ENCODE measurements at regions not wholly inside any gene's neighbourhood (a gene's known extent, or its start where the extent isn't known, plus 50 kb on each side); places are given as distances from the start of the nearest gene placed in this dataset.

DNA sequence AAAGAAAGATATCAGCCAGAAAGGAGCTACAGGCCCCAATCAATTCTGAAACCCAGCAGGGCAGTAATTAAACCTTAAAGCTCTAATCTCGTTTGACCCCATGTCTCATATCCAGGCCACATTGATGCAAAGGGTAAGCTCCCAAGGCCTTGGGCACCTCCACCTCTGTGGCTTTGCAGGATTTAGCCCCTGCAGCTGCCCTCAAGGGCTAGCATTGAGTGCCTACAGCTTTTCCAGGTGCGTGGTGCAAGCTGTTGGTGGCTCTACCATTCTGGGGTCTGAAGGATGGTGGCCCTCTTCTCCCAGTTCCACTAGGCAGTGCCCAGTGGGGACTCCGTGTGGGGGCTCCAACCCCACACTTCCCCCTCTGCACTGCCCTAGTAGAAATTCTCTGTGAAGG is 429.9 kb downstream of the NPHP4 start:
- Histone ChIP-seq H3K27me3 (no peaks in the 10 kb centered on the region), H3K9me3 (peaks cover 5 to 8% of the 10 kb centered on the region in 2 donors), H3K27ac (no peak overlapping the region), H3K36me3 (no peaks in the 10 kb centered on the region), H3K4me3 (no peak overlapping the region), H3K4me1 (no peaks in the 10 kb centered on the region)
- no peak for TF ChIP-seq POLR2AphosphoS5 (IDR thresholded peaks at IDR 0.05)
- TF ChIP-seq, protein P1, sequence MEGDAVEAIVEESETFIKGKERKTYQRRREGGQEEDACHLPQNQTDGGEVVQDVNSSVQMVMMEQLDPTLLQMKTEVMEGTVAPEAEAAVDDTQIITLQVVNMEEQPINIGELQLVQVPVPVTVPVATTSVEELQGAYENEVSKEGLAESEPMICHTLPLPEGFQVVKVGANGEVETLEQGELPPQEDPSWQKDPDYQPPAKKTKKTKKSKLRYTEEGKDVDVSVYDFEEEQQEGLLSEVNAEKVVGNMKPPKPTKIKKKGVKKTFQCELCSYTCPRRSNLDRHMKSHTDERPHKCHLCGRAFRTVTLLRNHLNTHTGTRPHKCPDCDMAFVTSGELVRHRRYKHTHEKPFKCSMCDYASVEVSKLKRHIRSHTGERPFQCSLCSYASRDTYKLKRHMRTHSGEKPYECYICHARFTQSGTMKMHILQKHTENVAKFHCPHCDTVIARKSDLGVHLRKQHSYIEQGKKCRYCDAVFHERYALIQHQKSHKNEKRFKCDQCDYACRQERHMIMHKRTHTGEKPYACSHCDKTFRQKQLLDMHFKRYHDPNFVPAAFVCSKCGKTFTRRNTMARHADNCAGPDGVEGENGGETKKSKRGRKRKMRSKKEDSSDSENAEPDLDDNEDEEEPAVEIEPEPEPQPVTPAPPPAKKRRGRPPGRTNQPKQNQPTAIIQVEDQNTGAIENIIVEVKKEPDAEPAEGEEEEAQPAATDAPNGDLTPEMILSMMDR (IDR thresholded peaks at IDR 0.05) = no peak
- no peak for TF ChIP-seq EP300 (IDR thresholded peaks at IDR 0.05; ENCODE audit: low read depth)
- no peak for TF ChIP-seq POLR2A (IDR thresholded peaks at IDR 0.05)
- no peak for DNase-seq
- WGBS, 2 donors (ENCODE audit: low coverage in 1 of 2) = 62 to 71% methylated on average over 1 to 3 of the region's 3 CpGs
- intact Hi-C loops (cut with DNase I; ENCODE audit: low total_unique reads) (no loop called here), in situ Hi-C loops (cut with MboI; ENCODE audit: low pct_ligation_motif_present in 1 of 4, low pct_unique_long_range_greater_than_20kb in 1 of 4, low sequenced_read_pairs in 3 of 4) (no loop called here)

DNA sequence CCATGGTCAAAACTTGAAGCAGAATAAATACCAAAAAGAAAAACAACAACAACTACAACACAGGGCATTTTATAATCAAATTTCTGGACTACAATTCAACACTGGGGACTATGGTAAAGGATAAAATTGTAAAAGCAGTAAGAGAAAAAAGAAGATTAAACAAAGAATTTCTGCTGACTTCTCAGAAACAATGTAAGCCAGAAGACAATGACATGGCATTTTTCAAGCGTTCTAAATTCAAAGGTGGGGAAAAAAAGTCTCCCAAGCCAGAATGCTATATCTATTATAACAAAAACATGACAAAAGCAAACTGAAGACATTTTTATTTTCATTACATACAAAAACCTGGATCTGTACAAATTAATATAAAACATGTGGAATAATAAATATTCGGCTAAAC is 433.1 kb downstream of the NPHP4 start:
- Histone ChIP-seq H3K4me1 (no peaks in the 10 kb centered on the region), H3K27me3 (no peaks in the 10 kb centered on the region), H3K36me3 (no peaks in the 10 kb centered on the region), H3K4me3 (no peak overlapping the region), H3K9me3 (peaks cover 5 to 8% of the 10 kb centered on the region in 2 donors), H3K27ac (no peak overlapping the region)
- 62 to 71% methylated on average over 2 of the region's 2 CpGs for WGBS, 2 donors (ENCODE audit: low coverage in 1 of 2)
- in situ Hi-C loops (cut with MboI; ENCODE audit: low pct_ligation_motif_present in 1 of 4, low pct_unique_long_range_greater_than_20kb in 1 of 4, low sequenced_read_pairs in 3 of 4) = no loop called here
- TF ChIP-seq, protein P1 (IDR thresholded peaks at IDR 0.05) = no peak
- TF ChIP-seq EP300 (IDR thresholded peaks at IDR 0.05; ENCODE audit: low read depth) (no peak), POLR2A (IDR thresholded peaks at IDR 0.05) (no peak), POLR2AphosphoS5 (IDR thresholded peaks at IDR 0.05) (no peak)
- intact Hi-C loops (cut with DNase I; ENCODE audit: low total_unique reads) = no loop called here
- DNase-seq = no peak

GRCh38 chr1:5555853-5556252 is 436.4 kb downstream of the NPHP4 start:
- H3K4me1 ChIP-seq = no peaks in the 10 kb centered on the region
- no peak for DNase-seq
- intact Hi-C loops (cut with DNase I; ENCODE audit: low total_unique reads) = no loop called here
- TF ChIP-seq POLR2A (IDR thresholded peaks at IDR 0.05) (no peak), POLR2AphosphoS5 (IDR thresholded peaks at IDR 0.05) (no peak), EP300 (IDR thresholded peaks at IDR 0.05; ENCODE audit: low read depth) (no peak)
- TF ChIP-seq, protein P1 (IDR thresholded peaks at IDR 0.05) = no peak
- in situ Hi-C loops (cut with MboI; ENCODE audit: low pct_ligation_motif_present in 1 of 4, low pct_unique_long_range_greater_than_20kb in 1 of 4, low sequenced_read_pairs in 3 of 4) = no loop called here
- WGBS, 2 donors (ENCODE audit: low coverage in 1 of 2) = 62 to 68% methylated on average over 4 to 9 of the region's 9 CpGs
- H3K36me3 ChIP-seq = no peaks in the 10 kb centered on the region
- H3K27me3 ChIP-seq = peaks cover 12% of the 10 kb centered on the region
- H3K4me3 ChIP-seq = no peak overlapping the region
- peaks cover 5 to 8% of the 10 kb centered on the region in 2 donors for H3K9me3 ChIP-seq
- no peak overlapping the region for H3K27ac ChIP-seq

DNA sequence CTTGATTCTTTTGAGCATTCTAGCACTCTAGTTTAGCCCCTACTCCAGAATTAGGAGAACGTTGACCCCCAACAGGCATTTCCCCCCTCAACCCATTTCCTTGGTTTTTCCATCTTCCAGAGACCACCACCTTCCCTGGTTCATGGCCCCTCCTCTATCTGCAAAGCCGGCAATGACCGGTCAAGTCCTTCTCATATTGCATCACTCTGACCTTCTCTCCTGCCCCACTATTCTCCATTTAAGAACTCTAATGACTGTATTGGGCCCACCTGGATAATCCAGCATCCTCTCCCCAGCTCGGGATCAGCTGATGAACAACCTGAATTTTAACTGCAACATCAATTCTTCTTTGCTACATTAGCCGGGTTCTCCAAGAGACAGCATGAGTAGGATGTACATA is 437.4 kb downstream of the NPHP4 start:
- Histone ChIP-seq H3K9me3 (peaks cover 5 to 8% of the 10 kb centered on the region in 2 donors), H3K27me3 (peaks cover 23% of the 10 kb centered on the region), H3K27ac (no peak overlapping the region), H3K4me3 (no peak overlapping the region), H3K36me3 (no peaks in the 10 kb centered on the region), H3K4me1 (no peaks in the 10 kb centered on the region)
- 82% methylated on average over 3 to 5 of the region's 5 CpGs for WGBS, 2 donors (ENCODE audit: low coverage in 1 of 2)
- TF ChIP-seq POLR2AphosphoS5 (IDR thresholded peaks at IDR 0.05) = no peak
- no peak for TF ChIP-seq EP300 (IDR thresholded peaks at IDR 0.05; ENCODE audit: low read depth)
- TF ChIP-seq, protein P1 (IDR thresholded peaks at IDR 0.05) = no peak
- TF ChIP-seq POLR2A (IDR thresholded peaks at IDR 0.05) = no peak
- in situ Hi-C loops (cut with MboI; ENCODE audit: low pct_ligation_motif_present in 1 of 4, low pct_unique_long_range_greater_than_20kb in 1 of 4, low sequenced_read_pairs in 3 of 4) (no loop called here), intact Hi-C loops (cut with DNase I; ENCODE audit: low total_unique reads) (no loop called here)
- DNase-seq = no peak
